Stimulated activated naive B cell treated with anti-CD40 and anti-IgM and Interleukin-4, amounts not matched to agents 10 μg/mL and 1 μg/mL and 100 μg/mL, for 72 hours (primary cell): ENCODE measurements at regions not wholly inside any gene's neighbourhood (a gene's known extent, or its start where the extent isn't known, plus 50 kb on each side); places are given as distances from the start of the nearest gene placed in this dataset.

Source experiments
- ATAC-seq, 2 donors: fragments of 150-1000 bp; cut with Tn5 transposase; replicated peaks; 2 replicates each; pipeline ENCODE4 v1.10.0; 2021; ENCODE audit warnings: moderate library complexity in 1 of 2
- DNase-seq: peaks from one replicate; pipeline ENCODE4 v3.0.0; 2021
- H3K27ac Mint-ChIP-seq: one replicate; pipeline ENCODE4 v1.8.0; 2022; ENCODE audit warnings: mild to moderate bottlenecking, mixed read lengths
- H3K27me3 Mint-ChIP-seq, 2 donors: one replicate each; pipeline ENCODE4 v1.8.0; 2022; ENCODE audit warnings: mixed read lengths in 2 of 2
- H3K36me3 Mint-ChIP-seq, 2 donors: one replicate each; pipeline ENCODE4 v1.8.0; 2022; ENCODE audit warnings: mixed read lengths in 2 of 2, mild to moderate bottlenecking in 1 of 2
- H3K4me1 Mint-ChIP-seq, 2 donors: one replicate each; pipeline ENCODE4 v1.8.0; 2022; ENCODE audit warnings: mixed read lengths in 2 of 2, mild to moderate bottlenecking in 1 of 2
- H3K4me3 Mint-ChIP-seq, 2 donors: one replicate each; pipeline ENCODE4 v1.8.0; 2022; ENCODE audit warnings: mild to moderate bottlenecking in 2 of 2, mixed read lengths in 2 of 2, moderate library complexity in 1 of 2
- H3K9me3 Mint-ChIP-seq, 2 donors: one replicate each; pipeline ENCODE4 v1.8.0; 2022; ENCODE audit warnings: mixed read lengths in 2 of 2, mild to moderate bottlenecking in 1 of 2

- no peak overlapping the region for H3K4me3 Mint-ChIP-seq
- H3K36me3 Mint-ChIP-seq: peaks cover 11 to 15% of the 10 kb centered on the region in 2 donors
- peaks cover 9 to 12% of the 10 kb centered on the region in 2 donors for H3K27me3 Mint-ChIP-seq
- H3K9me3 Mint-ChIP-seq: peaks cover 13 to 18% of the 10 kb centered on the region in 2 donors
- H3K4me1 Mint-ChIP-seq: peaks cover 8 to 17% of the 10 kb centered on the region in 2 donors
- no peak overlapping the region for H3K27ac Mint-ChIP-seq
- DNase-seq: no peak
- no peak for ATAC-seq
Observed at GRCh38 chr10:113988535-113988934, 55.1 kb upstream of the ADRB1 start.

- peaks cover 13 to 18% of the 10 kb centered on the region in 2 donors for H3K9me3 Mint-ChIP-seq
- peak overlapping the region; percentile 38 for H3K27ac Mint-ChIP-seq
- no peak overlapping the region for H3K4me3 Mint-ChIP-seq
- no peak for ATAC-seq
- H3K36me3 Mint-ChIP-seq: peaks cover 11 to 15% of the 10 kb centered on the region in 2 donors
- peaks cover 9 to 18% of the 10 kb centered on the region in 2 donors for H3K27me3 Mint-ChIP-seq
- DNase-seq: no peak
- peaks cover 12 to 21% of the 10 kb centered on the region in 2 donors for H3K4me1 Mint-ChIP-seq
Observed at GRCh38 chr10:113991091-113991860, 52.4 kb upstream of the ADRB1 start.

GRCh38 chr10:113992471-113993011 is 51.1 kb upstream of the ADRB1 start:
- H3K4me1 Mint-ChIP-seq: peaks cover 12 to 21% of the 10 kb centered on the region in 2 donors
- H3K36me3 Mint-ChIP-seq: peaks cover 6 to 8% of the 10 kb centered on the region in 2 donors
- H3K27ac Mint-ChIP-seq: peak overlapping the region; percentile 60
- H3K9me3 Mint-ChIP-seq: peaks cover 7 to 11% of the 10 kb centered on the region in 2 donors
- ATAC-seq: no peak
- no peak overlapping the region for H3K4me3 Mint-ChIP-seq
- H3K27me3 Mint-ChIP-seq: peaks cover 9 to 24% of the 10 kb centered on the region in 2 donors
- DNase-seq: no peak

- H3K27ac Mint-ChIP-seq: no peak overlapping the region
- DNase-seq: no peak
Observed at GRCh38 chr10:113993489-113993991, 50.1 kb upstream of the ADRB1 start.

More at GRCh38 chr10:113993489-113993991, 50.1 kb upstream of the ADRB1 start:
- peak in 1 of 2 donors; percentile 29 for ATAC-seq
- H3K9me3 Mint-ChIP-seq: peaks cover 0 to 2% of the 10 kb centered on the region in 2 donors
- peaks cover 8 to 21% of the 10 kb centered on the region in 2 donors for H3K4me1 Mint-ChIP-seq
- peak overlapping the region in 1 of 2 donors; percentile 32 for H3K4me3 Mint-ChIP-seq
- H3K27me3 Mint-ChIP-seq: peaks cover 9 to 21% of the 10 kb centered on the region in 2 donors
- no peaks in the 10 kb centered on the region for H3K36me3 Mint-ChIP-seq
